Parathyroid adenoma (tissue), 2 donors: ENCODE measurements at regions not wholly inside any gene's neighbourhood (a gene's known extent, or its start where the extent isn't known, plus 50 kb on each side); places are given as distances from the start of the nearest gene placed in this dataset.

ENCODE experiments used
- H2AFZ ChIP-seq: fragments of 300-600 bp; sonication (generic); one replicate; pipeline ENCODE4 v1.7.0; 2017; ENCODE audit warnings: antibody characterized with exemption, mild to moderate bottlenecking
- H3K27ac ChIP-seq: fragments of 300-600 bp; sonication (generic); one replicate; pipeline ENCODE4 v1.7.0; 2017
- H3K27me3 ChIP-seq: fragments of 300-600 bp; sonication (generic); one replicate; pipeline ENCODE4 v1.7.0; 2017; ENCODE audit warnings: low read length; ENCODE audit not compliant: control insufficient read depth, insufficient read depth
- H3K36me3 ChIP-seq: fragments of 300-600 bp; sonication (generic); one replicate; pipeline ENCODE4 v1.7.0; 2017; ENCODE audit warnings: low read length; ENCODE audit not compliant: control insufficient read depth, insufficient read depth
- H3K4me1 ChIP-seq: fragments of 300-600 bp; sonication (generic); one replicate; pipeline ENCODE4 v1.7.0; 2017; ENCODE audit warnings: control low read depth
- H3K4me2 ChIP-seq: fragments of 300-600 bp; sonication (generic); one replicate; pipeline ENCODE4 v1.7.0; 2017; ENCODE audit warnings: low read length
- H3K4me3 ChIP-seq: fragments of 300-600 bp; sonication (generic); one replicate; pipeline ENCODE4 v1.7.0; 2017; ENCODE audit warnings: low read depth, low read length
- H3K79me2 ChIP-seq: fragments of 300-600 bp; sonication (generic); one replicate; pipeline ENCODE4 v1.7.0; 2017; ENCODE audit warnings: control low read depth
- H3K9ac ChIP-seq: fragments of 300-600 bp; sonication (generic); one replicate; pipeline ENCODE4 v1.7.0; 2017; ENCODE audit warnings: mild to moderate bottlenecking
- H3K9me3 ChIP-seq: fragments of 300-600 bp; sonication (generic); one replicate; pipeline ENCODE4 v1.7.0; 2017; ENCODE audit warnings: low read length; ENCODE audit not compliant: control insufficient read depth
- TF ChIP-seq, protein P1 (sequence below): fragments of 300-600 bp; sonication (generic); IDR thresholded peaks from one replicate; pipeline ENCODE4 v1.7.0; 2017; ENCODE audit warnings: antibody characterized with exemption, mild to moderate bottlenecking
- donor health status: primary hyperparathyroidism.

DNA sequence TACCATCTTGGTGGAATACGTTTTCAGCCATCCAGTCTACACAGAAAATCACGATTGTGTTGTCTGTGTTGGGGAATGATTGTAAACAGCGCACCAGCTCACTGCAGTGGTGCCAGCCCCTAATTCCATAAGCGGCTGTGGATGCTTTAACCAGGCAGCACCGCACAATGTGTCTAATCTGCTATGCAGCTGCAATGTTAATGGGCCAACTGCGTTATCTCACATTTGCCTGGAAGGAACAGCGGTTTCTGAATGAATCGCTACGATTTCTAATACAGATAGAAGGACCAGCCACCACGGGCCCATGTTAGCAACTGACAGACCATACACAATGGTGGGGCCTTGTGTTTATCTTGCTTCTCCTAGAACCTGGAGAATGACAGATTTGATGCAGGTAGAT is 384.5 kb upstream of the KIRREL3 start:
- Histone ChIP-seq H3K36me3 (no peaks in the 10 kb centered on the region), H3K27me3 (no peaks in the 10 kb centered on the region), H3K9ac (no peak overlapping the region), H2AFZ (no peak overlapping the region), H3K4me3 (no peak overlapping the region), H3K4me1 (no peaks in the 10 kb centered on the region), H3K79me2 (no peaks in the 10 kb centered on the region), H3K27ac (no peak overlapping the region), H3K4me2 (no peak overlapping the region), H3K9me3 (no peaks in the 10 kb centered on the region)
- TF ChIP-seq, protein P1, sequence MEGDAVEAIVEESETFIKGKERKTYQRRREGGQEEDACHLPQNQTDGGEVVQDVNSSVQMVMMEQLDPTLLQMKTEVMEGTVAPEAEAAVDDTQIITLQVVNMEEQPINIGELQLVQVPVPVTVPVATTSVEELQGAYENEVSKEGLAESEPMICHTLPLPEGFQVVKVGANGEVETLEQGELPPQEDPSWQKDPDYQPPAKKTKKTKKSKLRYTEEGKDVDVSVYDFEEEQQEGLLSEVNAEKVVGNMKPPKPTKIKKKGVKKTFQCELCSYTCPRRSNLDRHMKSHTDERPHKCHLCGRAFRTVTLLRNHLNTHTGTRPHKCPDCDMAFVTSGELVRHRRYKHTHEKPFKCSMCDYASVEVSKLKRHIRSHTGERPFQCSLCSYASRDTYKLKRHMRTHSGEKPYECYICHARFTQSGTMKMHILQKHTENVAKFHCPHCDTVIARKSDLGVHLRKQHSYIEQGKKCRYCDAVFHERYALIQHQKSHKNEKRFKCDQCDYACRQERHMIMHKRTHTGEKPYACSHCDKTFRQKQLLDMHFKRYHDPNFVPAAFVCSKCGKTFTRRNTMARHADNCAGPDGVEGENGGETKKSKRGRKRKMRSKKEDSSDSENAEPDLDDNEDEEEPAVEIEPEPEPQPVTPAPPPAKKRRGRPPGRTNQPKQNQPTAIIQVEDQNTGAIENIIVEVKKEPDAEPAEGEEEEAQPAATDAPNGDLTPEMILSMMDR: no peak

DNA sequence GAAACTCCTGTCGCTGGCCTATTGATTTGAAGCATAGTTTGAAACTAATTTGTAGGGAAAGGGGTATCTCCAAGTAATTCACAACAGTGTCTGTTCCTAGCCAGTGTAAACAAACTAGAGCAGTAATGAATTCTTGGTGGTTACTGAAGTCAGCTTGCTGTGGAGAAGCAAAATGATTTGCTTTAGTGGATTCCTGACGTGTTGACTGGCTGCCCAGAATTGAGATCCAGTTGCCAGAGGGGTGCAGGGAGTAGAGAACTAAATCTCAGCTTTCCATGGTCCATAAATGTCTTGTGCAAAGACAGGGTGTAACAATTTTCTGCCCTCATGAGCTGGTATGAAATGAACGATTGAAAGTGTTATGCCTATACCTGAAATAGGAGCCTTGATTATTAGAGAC is 382.5 kb upstream of the KIRREL3 start:
- Histone ChIP-seq H2AFZ (no peak overlapping the region), H3K27me3 (no peaks in the 10 kb centered on the region), H3K9ac (no peak overlapping the region), H3K36me3 (no peaks in the 10 kb centered on the region), H3K27ac (no peak overlapping the region), H3K4me2 (no peak overlapping the region), H3K4me3 (no peak overlapping the region), H3K9me3 (no peaks in the 10 kb centered on the region), H3K4me1 (no peaks in the 10 kb centered on the region), H3K79me2 (no peaks in the 10 kb centered on the region)
- TF ChIP-seq, protein P1: no peak

DNA sequence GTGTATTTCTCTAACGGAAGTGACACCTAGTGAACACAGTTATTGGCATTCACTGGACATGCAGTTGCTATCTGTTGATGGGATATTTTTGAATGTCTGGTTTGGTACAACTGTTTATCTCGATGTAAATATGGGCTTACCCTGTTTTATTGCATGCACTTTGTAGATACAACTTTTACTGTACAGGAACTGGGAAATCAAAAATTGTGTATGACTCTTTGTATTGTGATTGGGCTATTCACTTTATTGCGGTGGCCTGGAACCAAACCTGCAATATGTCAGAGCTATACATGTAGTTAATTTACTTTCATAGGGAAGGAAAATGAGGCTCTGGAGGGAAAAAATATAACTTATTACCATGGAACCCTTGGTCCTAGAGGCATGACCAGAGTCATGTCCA is 380.7 kb upstream of the KIRREL3 start:
- Histone ChIP-seq H3K36me3 (no peaks in the 10 kb centered on the region), H3K27ac (no peak overlapping the region), H3K4me2 (no peak overlapping the region), H2AFZ (no peak overlapping the region), H3K79me2 (no peaks in the 10 kb centered on the region), H3K9me3 (no peaks in the 10 kb centered on the region), H3K9ac (no peak overlapping the region), H3K4me1 (no peaks in the 10 kb centered on the region), H3K27me3 (no peaks in the 10 kb centered on the region), H3K4me3 (no peak overlapping the region)
- TF ChIP-seq, protein P1: no peak

DNA sequence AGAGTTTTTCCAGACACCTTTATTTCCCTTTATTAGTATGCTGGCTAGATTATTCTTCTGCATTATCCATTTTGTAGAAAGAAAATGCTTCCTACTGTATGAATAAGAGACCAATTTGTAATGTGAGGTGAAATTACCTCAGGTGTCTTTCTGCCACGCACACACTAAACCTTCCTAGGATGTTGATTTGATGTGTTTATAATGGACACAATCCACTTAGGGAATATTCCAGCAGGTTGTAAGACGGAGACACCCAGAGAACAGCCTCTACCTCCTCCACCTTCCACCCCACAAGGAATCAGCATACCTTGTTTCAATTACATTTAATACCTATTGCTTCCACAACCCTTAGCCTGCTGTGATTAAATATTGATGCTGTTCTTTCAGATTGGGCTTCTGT is 379.1 kb upstream of the KIRREL3 start:
- Histone ChIP-seq H3K9me3 (no peaks in the 10 kb centered on the region), H3K4me2 (no peak overlapping the region), H3K27ac (no peak overlapping the region), H3K36me3 (no peaks in the 10 kb centered on the region), H3K79me2 (no peaks in the 10 kb centered on the region), H3K4me3 (no peak overlapping the region), H3K4me1 (no peaks in the 10 kb centered on the region), H3K9ac (no peak overlapping the region), H2AFZ (no peak overlapping the region), H3K27me3 (no peaks in the 10 kb centered on the region)
- TF ChIP-seq, protein P1: no peak

DNA sequence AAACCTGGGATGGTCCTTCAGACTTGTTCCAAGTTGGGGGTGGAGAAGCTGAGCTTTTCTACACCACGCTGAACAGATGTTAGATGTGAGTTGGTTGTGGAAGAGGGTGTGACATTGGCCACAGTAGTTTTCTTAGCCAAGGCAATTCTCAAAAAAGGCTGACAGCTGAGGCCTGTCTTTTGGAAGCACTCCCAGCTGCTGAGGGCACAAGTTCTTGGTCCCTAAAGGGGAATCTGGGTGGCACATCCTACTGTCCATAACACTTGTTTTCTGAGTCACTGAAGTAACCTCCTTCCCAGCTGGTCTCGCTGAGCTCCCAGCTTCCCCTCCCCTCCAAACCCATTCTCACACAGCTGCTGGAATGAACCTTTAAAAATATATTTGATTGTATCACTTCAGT is 375.7 kb upstream of the KIRREL3 start:
- Histone ChIP-seq H3K9ac (no peak overlapping the region), H3K4me3 (no peak overlapping the region), H3K36me3 (no peaks in the 10 kb centered on the region), H3K27ac (no peak overlapping the region), H2AFZ (no peak overlapping the region), H3K79me2 (no peaks in the 10 kb centered on the region), H3K27me3 (no peaks in the 10 kb centered on the region), H3K9me3 (no peaks in the 10 kb centered on the region), H3K4me1 (no peaks in the 10 kb centered on the region), H3K4me2 (no peak overlapping the region)
- TF ChIP-seq, protein P1: no peak
